Panc1 (cell line): ENCODE measurements at regions not wholly inside any gene's neighbourhood (a gene's known extent, or its start where the extent isn't known, plus 50 kb on each side); places are given as distances from the start of the nearest gene placed in this dataset.

Source experiments
- TCF7L2 ChIP-seq: IDR thresholded peaks from 2 replicates; pipeline ENCODE4 v1.6.1; 2011; ENCODE audit warnings: mild to moderate bottlenecking, low read depth, low read length, inconsistent platforms
- TF ChIP-seq, protein P1 (sequence below): fragments of 450-650 bp; IDR thresholded peaks from 2 replicates; pipeline ENCODE4 v1.5.1; 2017; ENCODE audit warnings: mild to moderate bottlenecking
- TF ChIP-seq, protein P2 (sequence below), 2 experiments: IDR thresholded peaks; 2 replicates each; pipeline ENCODE4 v1.6.1; 2011 to 2012; ENCODE audit warnings: low read depth in 2 of 2, control low read depth in 1 of 2, low read length in 1 of 2, mild to moderate bottlenecking in 1 of 2, moderate library complexity in 1 of 2; ENCODE audit not compliant: insufficient read depth in 1 of 2

DNA sequence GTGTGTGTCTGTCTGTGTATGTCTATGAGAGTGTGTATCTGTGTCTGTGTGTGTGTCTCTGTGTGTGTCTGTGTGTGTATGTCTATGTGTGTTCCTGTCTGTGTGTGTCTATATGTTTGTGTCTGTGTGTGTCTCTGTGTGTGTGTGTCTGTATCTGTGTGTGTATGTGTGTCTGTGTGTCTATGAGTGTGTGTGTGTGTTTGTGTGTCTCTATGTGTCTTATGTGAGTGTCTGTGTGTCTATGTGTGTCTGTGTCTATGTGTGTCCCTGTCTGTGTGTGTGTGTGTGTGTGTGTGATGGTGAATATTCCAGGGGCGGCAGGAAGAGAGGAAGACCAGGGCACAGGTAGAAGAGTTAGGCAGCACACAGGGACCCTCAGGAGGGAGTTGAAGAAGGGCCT, 173.2 kb downstream of the MYCN start:
- TF ChIP-seq, protein P1, sequence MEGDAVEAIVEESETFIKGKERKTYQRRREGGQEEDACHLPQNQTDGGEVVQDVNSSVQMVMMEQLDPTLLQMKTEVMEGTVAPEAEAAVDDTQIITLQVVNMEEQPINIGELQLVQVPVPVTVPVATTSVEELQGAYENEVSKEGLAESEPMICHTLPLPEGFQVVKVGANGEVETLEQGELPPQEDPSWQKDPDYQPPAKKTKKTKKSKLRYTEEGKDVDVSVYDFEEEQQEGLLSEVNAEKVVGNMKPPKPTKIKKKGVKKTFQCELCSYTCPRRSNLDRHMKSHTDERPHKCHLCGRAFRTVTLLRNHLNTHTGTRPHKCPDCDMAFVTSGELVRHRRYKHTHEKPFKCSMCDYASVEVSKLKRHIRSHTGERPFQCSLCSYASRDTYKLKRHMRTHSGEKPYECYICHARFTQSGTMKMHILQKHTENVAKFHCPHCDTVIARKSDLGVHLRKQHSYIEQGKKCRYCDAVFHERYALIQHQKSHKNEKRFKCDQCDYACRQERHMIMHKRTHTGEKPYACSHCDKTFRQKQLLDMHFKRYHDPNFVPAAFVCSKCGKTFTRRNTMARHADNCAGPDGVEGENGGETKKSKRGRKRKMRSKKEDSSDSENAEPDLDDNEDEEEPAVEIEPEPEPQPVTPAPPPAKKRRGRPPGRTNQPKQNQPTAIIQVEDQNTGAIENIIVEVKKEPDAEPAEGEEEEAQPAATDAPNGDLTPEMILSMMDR: no peak
- TF ChIP-seq TCF7L2: no peak
- TF ChIP-seq, protein P2, sequence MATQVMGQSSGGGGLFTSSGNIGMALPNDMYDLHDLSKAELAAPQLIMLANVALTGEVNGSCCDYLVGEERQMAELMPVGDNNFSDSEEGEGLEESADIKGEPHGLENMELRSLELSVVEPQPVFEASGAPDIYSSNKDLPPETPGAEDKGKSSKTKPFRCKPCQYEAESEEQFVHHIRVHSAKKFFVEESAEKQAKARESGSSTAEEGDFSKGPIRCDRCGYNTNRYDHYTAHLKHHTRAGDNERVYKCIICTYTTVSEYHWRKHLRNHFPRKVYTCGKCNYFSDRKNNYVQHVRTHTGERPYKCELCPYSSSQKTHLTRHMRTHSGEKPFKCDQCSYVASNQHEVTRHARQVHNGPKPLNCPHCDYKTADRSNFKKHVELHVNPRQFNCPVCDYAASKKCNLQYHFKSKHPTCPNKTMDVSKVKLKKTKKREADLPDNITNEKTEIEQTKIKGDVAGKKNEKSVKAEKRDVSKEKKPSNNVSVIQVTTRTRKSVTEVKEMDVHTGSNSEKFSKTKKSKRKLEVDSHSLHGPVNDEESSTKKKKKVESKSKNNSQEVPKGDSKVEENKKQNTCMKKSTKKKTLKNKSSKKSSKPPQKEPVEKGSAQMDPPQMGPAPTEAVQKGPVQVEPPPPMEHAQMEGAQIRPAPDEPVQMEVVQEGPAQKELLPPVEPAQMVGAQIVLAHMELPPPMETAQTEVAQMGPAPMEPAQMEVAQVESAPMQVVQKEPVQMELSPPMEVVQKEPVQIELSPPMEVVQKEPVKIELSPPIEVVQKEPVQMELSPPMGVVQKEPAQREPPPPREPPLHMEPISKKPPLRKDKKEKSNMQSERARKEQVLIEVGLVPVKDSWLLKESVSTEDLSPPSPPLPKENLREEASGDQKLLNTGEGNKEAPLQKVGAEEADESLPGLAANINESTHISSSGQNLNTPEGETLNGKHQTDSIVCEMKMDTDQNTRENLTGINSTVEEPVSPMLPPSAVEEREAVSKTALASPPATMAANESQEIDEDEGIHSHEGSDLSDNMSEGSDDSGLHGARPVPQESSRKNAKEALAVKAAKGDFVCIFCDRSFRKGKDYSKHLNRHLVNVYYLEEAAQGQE (IDR thresholded peaks at IDR 0.05; ENCODE audit: insufficient read depth in 1 of 2, low read depth in 2 of 2, low read length in 1 of 2): no peak
